Right atrium auricular region (tissue), 2 donors: ENCODE measurements at regions not wholly inside any gene's neighbourhood (a gene's known extent, or its start where the extent isn't known, plus 50 kb on each side); places are given as distances from the start of the nearest gene placed in this dataset.

Experiments used
- DNase-seq: peaks from one replicate; pipeline ENCODE4 v3.0.0-alpha.2; 2019; ENCODE audit warnings: low spot score
- H3K27ac ChIP-seq, 2 donors: fragments of 200-600 bp; sonication (generic); 1 replicate in 1 of 2; 2 replicates in 1 of 2; pipeline ENCODE4 v1.5.1; 2016 to 2019
- H3K27me3 ChIP-seq, 2 donors: fragments of 200-600 bp; sonication (generic); one replicate each; pipeline versions ENCODE4 v1.5.1 to v1.6.0; 2017 to 2019
- H3K36me3 ChIP-seq: fragments of 200-600 bp; sonication (generic); one replicate; pipeline ENCODE4 v1.5.1; 2016
- H3K4me1 ChIP-seq, 2 donors: fragments of 200-600 bp; sonication (generic); one replicate each; pipeline versions ENCODE4 v1.5.1 to v1.6.0; 2017 to 2019
- H3K4me3 ChIP-seq, 2 donors: fragments of 200-600 bp; sonication (generic); 1 replicate in 1 of 2; 2 replicates in 1 of 2; pipeline ENCODE4 v1.5.1; 2017 to 2019; ENCODE audit warnings: mild to moderate bottlenecking in 1 of 2, moderate library complexity in 1 of 2
- H3K9me3 ChIP-seq, 2 donors: fragments of 200-600 bp; sonication (generic); one replicate each; pipeline ENCODE4 v1.5.1; 2019
- CTCF ChIP-seq, 2 donors: fragments of 200-600 bp; sonication (generic); IDR thresholded peaks; one replicate each; pipeline ENCODE4 v1.5.1; 2019; ENCODE audit warnings: antibody characterized with exemption in 2 of 2

- Histone ChIP-seq H3K9me3 (no peaks in the 10 kb centered on the region), H3K27ac (no peak overlapping the region), H3K36me3 (no peaks in the 10 kb centered on the region), H3K4me1 (peaks cover 0 to 10% of the 10 kb centered on the region in 2 donors), H3K27me3 (peaks cover 0 to 11% of the 10 kb centered on the region in 2 donors), H3K4me3 (no peak overlapping the region)
- DNase-seq: no peak
- no peak for TF ChIP-seq CTCF (IDR thresholded peaks at IDR 0.05)
These were observed 753.7 kb upstream of the SORCS1 start for GRCh38 chr10:107918171-107918570.

- peak overlapping the region; percentile 21 to 32 for H3K4me3 ChIP-seq
- H3K27ac ChIP-seq: no peak overlapping the region
- H3K9me3 ChIP-seq: no peaks in the 10 kb centered on the region
- TF ChIP-seq CTCF (IDR thresholded peaks at IDR 0.05): no peak
- peaks cover 0 to 11% of the 10 kb centered on the region in 2 donors for H3K27me3 ChIP-seq
- H3K4me1 ChIP-seq: peaks cover 0 to 10% of the 10 kb centered on the region in 2 donors
- DNase-seq: no peak
- H3K36me3 ChIP-seq: no peaks in the 10 kb centered on the region
These were observed 750.7 kb upstream of the SORCS1 start for GRCh38 chr10:107915215-107915610.

GRCh38 chr10:107914450-107915214 lies 750.1 kb upstream of the SORCS1 start:
- Histone ChIP-seq H3K9me3 (no peaks in the 10 kb centered on the region), H3K4me1 (peaks cover 0 to 10% of the 10 kb centered on the region in 2 donors), H3K27ac (no peak overlapping the region), H3K36me3 (no peaks in the 10 kb centered on the region), H3K4me3 (peak overlapping the region; percentile 21 to 32), H3K27me3 (peaks cover 0 to 11% of the 10 kb centered on the region in 2 donors)
- DNase-seq: no peak
- TF ChIP-seq CTCF (IDR thresholded peaks at IDR 0.05): no peak

- Histone ChIP-seq H3K4me1 (peaks cover 0 to 10% of the 10 kb centered on the region in 2 donors), H3K36me3 (no peaks in the 10 kb centered on the region), H3K27ac (no peak overlapping the region), H3K27me3 (peaks cover 0 to 11% of the 10 kb centered on the region in 2 donors), H3K9me3 (no peaks in the 10 kb centered on the region), H3K4me3 (no peak overlapping the region)
- no peak for DNase-seq
- TF ChIP-seq CTCF (IDR thresholded peaks at IDR 0.05): no peak
These were observed 749.1 kb upstream of the SORCS1 start for GRCh38 chr10:107913317-107914294.

GRCh38 chr10:107901076-107901475 lies 736.6 kb upstream of the SORCS1 start:
- no peak for DNase-seq
- Histone ChIP-seq H3K4me3 (no peak overlapping the region), H3K9me3 (no peaks in the 10 kb centered on the region), H3K27me3 (no peaks in the 10 kb centered on the region), H3K27ac (no peak overlapping the region), H3K36me3 (no peaks in the 10 kb centered on the region), H3K4me1 (no peaks in the 10 kb centered on the region)
- TF ChIP-seq CTCF (IDR thresholded peaks at IDR 0.05): no peak
